Panc1 (cell line): ENCODE measurements at regions not wholly inside any gene's neighbourhood (a gene's known extent, or its start where the extent isn't known, plus 50 kb on each side); places are given as distances from the start of the nearest gene placed in this dataset.

ENCODE experiments used
- ATAC-seq: fragments of 200-7000 bp; cut with Tn5 transposase; 2 replicates; pipeline ENCODE4 v1.9.1; 2020; ENCODE audit warnings: mild to moderate bottlenecking, moderate library complexity
- BruUV-seq: library from RNA; stranded (reverse); fragments of 400-500 nt; replicated peaks from 2 replicates; lab custom pipeline; 2021; lab: Mats Ljungman, UMichigan
- CTCF ChIA-PET: fragments of 300-600 bp; sonication (Branson Sonifier 250); formaldehyde crosslinking; loops from one replicate; lab custom pipeline; 2022; ENCODE audit warnings: antibody characterized with exemption; lab: Charles Lee
- POLR2A ChIA-PET: fragments of 300-600 bp; sonication (Branson Sonifier 250); formaldehyde crosslinking; loops from one replicate; lab custom pipeline; 2022; ENCODE audit warnings: antibody characterized with exemption; lab: Charles Lee
- DNase-seq: peaks from one replicate; pipeline ENCODE4 v3.0.0-alpha.2; 2010; ENCODE audit warnings: low read depth, low spot score
- H3K27ac ChIP-seq: 2 replicates; pipeline ENCODE4 v1.5.1; 2011; ENCODE audit warnings: mild to moderate bottlenecking, low read length, inconsistent platforms
- H3K27me3 ChIP-seq: fragments of 200-500 bp; sonication (Bioruptor generic); 2 replicates; pipeline ENCODE4 v1.6.0; 2014; ENCODE audit warnings: low read length, inconsistent platforms; ENCODE audit not compliant: control insufficient read depth, insufficient read depth
- H3K36me3 ChIP-seq: fragments of 200-500 bp; sonication (Bioruptor generic); 2 replicates; pipeline ENCODE4 v1.5.1; 2014; ENCODE audit warnings: inconsistent platforms, mild to moderate bottlenecking, low read length, moderate library complexity; ENCODE audit not compliant: control insufficient read depth, insufficient read depth
- H3K4me1 ChIP-seq: 2 replicates; pipeline ENCODE4 v1.5.1; 2011; ENCODE audit warnings: inconsistent platforms, mild to moderate bottlenecking, low read length, moderate library complexity; ENCODE audit not compliant: control insufficient read depth, insufficient read depth
- H3K4me3 ChIP-seq, 2 experiments: 2 replicates each; pipeline ENCODE4 v1.5.1; 2011 to 2012; ENCODE audit warnings: low read depth in 2 of 2, low read length in 2 of 2, mild to moderate bottlenecking in 2 of 2, inconsistent platforms in 1 of 2, moderate library complexity in 1 of 2
- H3K9me3 ChIP-seq: fragments of 200-500 bp; sonication (Bioruptor generic); 2 replicates; pipeline ENCODE4 v1.5.1; 2014; ENCODE audit warnings: low read depth, mild to moderate bottlenecking, inconsistent platforms, low read length, moderate library complexity; ENCODE audit not compliant: control insufficient read depth, insufficient read depth
- CTCF ChIP-seq: fragments of 450-650 bp; IDR thresholded peaks from 2 replicates; pipeline ENCODE4 v1.5.1; 2017; ENCODE audit warnings: mild to moderate bottlenecking
- POLR2AphosphoS5 ChIP-seq: IDR thresholded peaks from 2 replicates; pipeline ENCODE4 v1.6.1; 2012; ENCODE audit warnings: mild to moderate bottlenecking, low read depth, low read length, moderate library complexity
- SIN3A ChIP-seq: IDR thresholded peaks from 2 replicates; pipeline ENCODE4 v1.6.1; 2012; ENCODE audit warnings: low read depth, mild to moderate bottlenecking, low read length, moderate library complexity, borderline replicate concordance; ENCODE audit not compliant: insufficient read depth
- TCF7L2 ChIP-seq: IDR thresholded peaks from 2 replicates; pipeline ENCODE4 v1.6.1; 2011; ENCODE audit warnings: mild to moderate bottlenecking, low read depth, low read length, inconsistent platforms
- in situ Hi-C: cut with HindIII; loops from 2 replicates; pipeline ENCODE4 v1.10.0; 2016; ENCODE audit warnings: low sequenced_read_pairs, low pct_unique_long_range_greater_than_20kb
- intact Hi-C: fragments of 100-400 bp; cut with micrococcal nuclease; formaldehyde crosslinking; loops from one replicate; pipeline ENCODE4 v1.10.0; 2022; ENCODE audit not compliant: unreplicated experiment
- TF ChIP-seq, protein P1 (sequence below), 2 experiments: IDR thresholded peaks; 2 replicates each; pipeline ENCODE4 v1.6.1; 2011 to 2012; ENCODE audit warnings: low read depth in 2 of 2, control low read depth in 1 of 2, low read length in 1 of 2, mild to moderate bottlenecking in 1 of 2, moderate library complexity in 1 of 2; ENCODE audit not compliant: insufficient read depth in 1 of 2

GRCh38 chr1:195908121-195908520, 700.1 kb downstream of the KCNT2 start:
- BruUV-seq, result no TSS peak
- Histone ChIP-seq H3K27me3 (no peaks in the 10 kb centered on the region), H3K4me3 (no peak overlapping the region), H3K27ac (no peak overlapping the region), H3K4me1 (no peaks in the 10 kb centered on the region), H3K9me3 (no peaks in the 10 kb centered on the region), H3K36me3 (no peaks in the 10 kb centered on the region)
- in situ Hi-C loops (no loop called here), intact Hi-C loops (no loop called here)
- POLR2A ChIA-PET, result no interaction called here
- TF ChIP-seq SIN3A, result no peak
- TF ChIP-seq, protein P1, sequence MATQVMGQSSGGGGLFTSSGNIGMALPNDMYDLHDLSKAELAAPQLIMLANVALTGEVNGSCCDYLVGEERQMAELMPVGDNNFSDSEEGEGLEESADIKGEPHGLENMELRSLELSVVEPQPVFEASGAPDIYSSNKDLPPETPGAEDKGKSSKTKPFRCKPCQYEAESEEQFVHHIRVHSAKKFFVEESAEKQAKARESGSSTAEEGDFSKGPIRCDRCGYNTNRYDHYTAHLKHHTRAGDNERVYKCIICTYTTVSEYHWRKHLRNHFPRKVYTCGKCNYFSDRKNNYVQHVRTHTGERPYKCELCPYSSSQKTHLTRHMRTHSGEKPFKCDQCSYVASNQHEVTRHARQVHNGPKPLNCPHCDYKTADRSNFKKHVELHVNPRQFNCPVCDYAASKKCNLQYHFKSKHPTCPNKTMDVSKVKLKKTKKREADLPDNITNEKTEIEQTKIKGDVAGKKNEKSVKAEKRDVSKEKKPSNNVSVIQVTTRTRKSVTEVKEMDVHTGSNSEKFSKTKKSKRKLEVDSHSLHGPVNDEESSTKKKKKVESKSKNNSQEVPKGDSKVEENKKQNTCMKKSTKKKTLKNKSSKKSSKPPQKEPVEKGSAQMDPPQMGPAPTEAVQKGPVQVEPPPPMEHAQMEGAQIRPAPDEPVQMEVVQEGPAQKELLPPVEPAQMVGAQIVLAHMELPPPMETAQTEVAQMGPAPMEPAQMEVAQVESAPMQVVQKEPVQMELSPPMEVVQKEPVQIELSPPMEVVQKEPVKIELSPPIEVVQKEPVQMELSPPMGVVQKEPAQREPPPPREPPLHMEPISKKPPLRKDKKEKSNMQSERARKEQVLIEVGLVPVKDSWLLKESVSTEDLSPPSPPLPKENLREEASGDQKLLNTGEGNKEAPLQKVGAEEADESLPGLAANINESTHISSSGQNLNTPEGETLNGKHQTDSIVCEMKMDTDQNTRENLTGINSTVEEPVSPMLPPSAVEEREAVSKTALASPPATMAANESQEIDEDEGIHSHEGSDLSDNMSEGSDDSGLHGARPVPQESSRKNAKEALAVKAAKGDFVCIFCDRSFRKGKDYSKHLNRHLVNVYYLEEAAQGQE (IDR thresholded peaks at IDR 0.05; ENCODE audit: insufficient read depth in 1 of 2, low read depth in 2 of 2, low read length in 1 of 2), result no peak
- TF ChIP-seq CTCF, result no peak
- TF ChIP-seq TCF7L2, result no peak
- TF ChIP-seq POLR2AphosphoS5, result no peak
- CTCF ChIA-PET, result no interaction called here
- DNase-seq, result no peak
- no peak for ATAC-seq

- ChIA-PET POLR2A (no interaction called here), CTCF (no interaction called here)
- no peak for ATAC-seq
These were observed 705.0 kb downstream of the KCNT2 start for GRCh38 chr1:195903203-195903602.

More at GRCh38 chr1:195903203-195903602, 705.0 kb downstream of the KCNT2 start:
- Histone ChIP-seq H3K4me1 (no peaks in the 10 kb centered on the region), H3K36me3 (no peaks in the 10 kb centered on the region), H3K9me3 (no peaks in the 10 kb centered on the region), H3K4me3 (no peak overlapping the region), H3K27me3 (no peaks in the 10 kb centered on the region), H3K27ac (no peak overlapping the region)
- intact Hi-C loops, result no loop called here
- no peak for TF ChIP-seq SIN3A
- TF ChIP-seq, protein P1 (IDR thresholded peaks at IDR 0.05; ENCODE audit: insufficient read depth in 1 of 2, low read depth in 2 of 2, low read length in 1 of 2), result no peak
- TF ChIP-seq POLR2AphosphoS5, result no peak
- no peak for TF ChIP-seq TCF7L2
- TF ChIP-seq CTCF, result no peak
- in situ Hi-C loops, result no loop called here
- no TSS peak for BruUV-seq
- DNase-seq, result no peak
